C4-2B (cell line): ENCODE measurements at regions not wholly inside any gene's neighbourhood (a gene's known extent, or its start where the extent isn't known, plus 50 kb on each side); places are given as distances from the start of the nearest gene placed in this dataset.

Experiments used
- H3K27ac ChIP-seq: fragments of 450-650 bp; 2 replicates; pipeline ENCODE4 v1.5.1; 2017
- ZFX ChIP-seq: fragments of 450-650 bp; IDR thresholded peaks from 2 replicates; pipeline ENCODE4 v1.6.1; 2017
- TF ChIP-seq, protein P1 (sequence below): fragments of 450-650 bp; conservative IDR thresholded peaks from 2 replicates; pipeline ENCODE4 v1.5.1; 2017; ENCODE audit warnings: mild to moderate bottlenecking

DNA sequence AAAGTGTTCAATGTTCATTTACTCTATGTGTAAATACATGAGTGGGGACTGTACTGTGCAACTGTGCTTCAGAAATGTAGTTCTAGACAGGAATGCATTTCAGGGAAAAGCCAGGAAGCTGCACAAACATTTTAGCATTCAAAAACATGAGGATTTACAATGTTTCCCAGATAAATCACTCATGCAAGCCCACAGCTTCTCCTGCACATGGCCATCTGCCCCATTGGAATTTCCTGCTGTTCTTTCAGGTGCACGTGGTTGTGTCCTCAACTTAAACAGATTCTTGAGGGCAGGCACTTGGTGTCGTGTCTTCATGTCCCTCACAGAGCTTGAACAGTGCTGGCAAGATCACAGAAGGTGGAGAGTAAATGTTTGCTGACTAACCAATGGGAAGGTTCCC is 101.5 kb downstream of the UNC5CL start:
- TF ChIP-seq, protein P1, sequence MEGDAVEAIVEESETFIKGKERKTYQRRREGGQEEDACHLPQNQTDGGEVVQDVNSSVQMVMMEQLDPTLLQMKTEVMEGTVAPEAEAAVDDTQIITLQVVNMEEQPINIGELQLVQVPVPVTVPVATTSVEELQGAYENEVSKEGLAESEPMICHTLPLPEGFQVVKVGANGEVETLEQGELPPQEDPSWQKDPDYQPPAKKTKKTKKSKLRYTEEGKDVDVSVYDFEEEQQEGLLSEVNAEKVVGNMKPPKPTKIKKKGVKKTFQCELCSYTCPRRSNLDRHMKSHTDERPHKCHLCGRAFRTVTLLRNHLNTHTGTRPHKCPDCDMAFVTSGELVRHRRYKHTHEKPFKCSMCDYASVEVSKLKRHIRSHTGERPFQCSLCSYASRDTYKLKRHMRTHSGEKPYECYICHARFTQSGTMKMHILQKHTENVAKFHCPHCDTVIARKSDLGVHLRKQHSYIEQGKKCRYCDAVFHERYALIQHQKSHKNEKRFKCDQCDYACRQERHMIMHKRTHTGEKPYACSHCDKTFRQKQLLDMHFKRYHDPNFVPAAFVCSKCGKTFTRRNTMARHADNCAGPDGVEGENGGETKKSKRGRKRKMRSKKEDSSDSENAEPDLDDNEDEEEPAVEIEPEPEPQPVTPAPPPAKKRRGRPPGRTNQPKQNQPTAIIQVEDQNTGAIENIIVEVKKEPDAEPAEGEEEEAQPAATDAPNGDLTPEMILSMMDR, result no peak
- TF ChIP-seq ZFX, result no peak
- no peak overlapping the region for H3K27ac ChIP-seq

DNA sequence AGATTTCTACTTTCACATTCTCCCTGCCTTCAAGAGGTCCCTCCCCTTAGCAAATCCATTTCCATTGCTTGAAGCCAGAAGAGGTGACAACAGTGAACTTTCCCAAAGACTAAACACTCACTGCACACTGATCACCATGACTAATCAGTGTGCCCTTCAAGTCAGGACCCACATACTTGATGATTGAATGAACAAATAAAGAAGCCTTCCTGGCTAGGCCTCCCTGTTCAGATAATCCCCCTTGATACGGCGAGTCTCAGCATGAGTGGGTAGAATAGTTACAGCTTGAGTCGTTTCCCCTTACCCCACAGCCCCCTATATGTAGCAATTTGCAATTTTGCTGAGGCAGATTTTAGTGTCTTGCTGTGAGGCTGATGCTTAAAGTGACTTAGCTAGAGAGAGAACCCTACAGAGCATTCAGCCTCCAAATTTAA is 102.2 kb downstream of the UNC5CL start:
- no peak overlapping the region for H3K27ac ChIP-seq
- TF ChIP-seq, protein P1, result no peak
- no peak for TF ChIP-seq ZFX

DNA sequence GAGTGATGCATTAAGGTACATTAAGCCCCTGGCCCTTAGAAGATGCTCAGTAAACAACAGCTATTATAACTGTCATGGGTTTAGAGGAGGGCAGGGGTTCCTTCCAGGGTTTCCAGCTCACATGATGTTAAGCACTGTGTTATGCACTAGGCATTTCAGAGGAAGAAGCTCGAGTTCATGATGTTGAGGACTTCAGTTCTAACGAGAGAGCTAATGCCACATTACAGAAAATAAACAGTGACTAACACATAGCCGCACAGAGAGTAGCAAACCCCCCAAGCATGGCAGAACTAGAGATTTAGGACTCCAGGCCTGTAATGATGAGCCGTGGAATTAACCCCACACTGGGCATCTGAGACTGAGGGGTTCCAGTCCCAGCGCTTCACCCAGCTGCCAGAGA is 105.2 kb downstream of the UNC5CL start:
- no peak for TF ChIP-seq ZFX
- TF ChIP-seq, protein P1, result no peak
- no peak overlapping the region for H3K27ac ChIP-seq

DNA sequence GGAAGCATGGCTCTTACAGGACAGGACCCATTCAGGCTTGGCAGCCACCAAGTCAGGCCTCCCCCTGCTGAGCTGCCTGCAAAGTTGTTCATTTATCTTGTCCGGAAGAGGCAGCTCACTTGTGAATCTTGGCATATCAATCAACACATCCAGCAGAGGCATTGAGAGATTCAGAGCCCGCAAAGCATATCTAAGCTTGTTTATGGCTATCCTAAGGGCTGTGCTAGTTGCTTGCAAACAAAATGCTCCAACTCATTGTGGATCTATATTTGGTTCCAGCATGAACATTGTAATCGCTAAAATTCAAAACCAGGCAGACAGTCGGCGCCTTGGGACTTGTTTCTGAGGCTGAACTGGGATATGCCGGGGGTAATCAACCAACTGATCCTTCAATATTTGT is 106.1 kb downstream of the UNC5CL start:
- TF ChIP-seq, protein P1, result no peak
- TF ChIP-seq ZFX, result no peak
- no peak overlapping the region for H3K27ac ChIP-seq

DNA sequence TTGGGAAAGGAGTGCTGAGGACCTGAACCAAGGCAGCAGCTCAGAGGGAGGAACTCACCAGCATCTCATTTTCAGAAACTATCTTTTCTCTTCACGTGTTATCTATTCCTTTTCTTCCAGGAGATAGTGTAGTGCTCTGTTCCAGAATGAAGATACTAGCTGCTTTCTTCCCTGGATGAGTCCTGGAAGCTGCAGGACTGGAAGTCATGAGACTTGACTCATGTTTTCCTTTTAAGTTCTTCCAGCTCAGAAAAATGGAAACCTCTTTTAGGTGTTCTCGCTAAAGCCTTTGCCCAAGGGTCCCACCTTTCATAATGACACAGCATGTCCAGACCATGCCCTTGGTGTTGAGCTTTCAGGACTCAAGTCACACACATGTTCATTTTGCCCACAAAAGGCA is 106.7 kb downstream of the UNC5CL start:
- no peak overlapping the region for H3K27ac ChIP-seq
- TF ChIP-seq, protein P1, result no peak
- no peak for TF ChIP-seq ZFX

DNA sequence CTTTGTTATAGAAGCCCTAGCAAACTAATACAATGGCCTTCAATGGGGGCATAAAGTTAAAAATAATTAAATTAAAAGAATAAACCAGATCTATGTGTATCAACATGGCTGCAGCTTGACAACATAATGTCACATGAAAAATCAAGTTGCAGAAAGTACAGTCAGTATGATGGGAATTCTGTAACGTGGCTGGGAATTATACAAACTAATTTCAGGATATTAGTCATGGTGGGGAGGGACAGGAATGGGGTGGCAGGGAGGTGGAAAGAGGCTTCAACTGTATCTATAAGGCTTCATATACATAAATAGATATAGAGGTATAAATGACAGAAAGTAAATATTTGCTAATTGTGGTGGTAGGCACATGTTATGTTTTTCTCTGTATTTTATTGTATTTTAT is 107.1 kb downstream of the UNC5CL start:
- H3K27ac ChIP-seq, result no peak overlapping the region
- no peak for TF ChIP-seq ZFX
- TF ChIP-seq, protein P1, result no peak

DNA sequence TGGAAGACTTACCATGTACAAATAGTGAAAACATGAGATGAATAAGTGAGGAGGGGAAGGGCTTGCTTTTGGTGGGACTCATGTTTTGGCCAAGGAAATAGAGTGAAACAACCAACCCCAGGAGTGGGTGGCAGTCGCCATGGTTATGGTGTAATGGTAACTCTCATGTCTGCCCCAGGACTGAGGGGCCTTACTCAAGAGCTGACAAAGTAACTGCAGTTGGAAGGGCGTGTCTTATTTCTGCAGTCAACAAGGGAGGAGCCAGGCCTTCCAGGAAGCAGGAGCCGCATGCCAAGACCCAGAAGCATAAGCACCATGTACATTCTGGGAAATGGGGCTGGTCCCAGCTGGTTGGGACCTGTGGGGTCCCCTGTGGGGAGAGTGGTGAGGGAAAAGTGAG is 108.5 kb downstream of the UNC5CL start:
- H3K27ac ChIP-seq, result no peak overlapping the region
- TF ChIP-seq, protein P1, result no peak
- no peak for TF ChIP-seq ZFX
